ENCODE measurements at regions not wholly inside any gene's neighbourhood (a gene's known extent, or its start where the extent isn't known, plus 50 kb on each side); places are given as distances from the start of the nearest gene placed in this dataset.

DNA sequence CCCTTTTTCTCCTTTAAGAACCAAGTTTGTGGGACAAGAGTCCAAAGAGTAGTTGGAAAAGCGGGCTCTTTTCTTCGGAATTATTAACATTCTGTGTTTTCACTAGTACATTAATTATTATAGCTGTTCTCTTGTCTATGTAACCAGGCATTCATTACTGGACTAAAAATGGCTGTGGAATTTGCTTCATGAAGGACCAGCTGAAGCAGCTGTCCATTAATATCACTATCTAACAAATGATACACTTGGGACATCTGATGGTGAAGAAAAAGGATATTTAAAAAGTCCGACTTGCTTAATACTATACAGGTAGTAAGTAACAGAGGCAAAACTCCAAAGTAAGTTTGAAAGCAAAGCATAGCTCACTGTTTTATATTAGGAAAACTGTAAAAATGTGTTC, 728.9 kb upstream of the DPPA4 start:
- no peak for TF ChIP-seq POLR2A (IDR thresholded peaks at IDR 0.05)
- TF ChIP-seq, protein P1, sequence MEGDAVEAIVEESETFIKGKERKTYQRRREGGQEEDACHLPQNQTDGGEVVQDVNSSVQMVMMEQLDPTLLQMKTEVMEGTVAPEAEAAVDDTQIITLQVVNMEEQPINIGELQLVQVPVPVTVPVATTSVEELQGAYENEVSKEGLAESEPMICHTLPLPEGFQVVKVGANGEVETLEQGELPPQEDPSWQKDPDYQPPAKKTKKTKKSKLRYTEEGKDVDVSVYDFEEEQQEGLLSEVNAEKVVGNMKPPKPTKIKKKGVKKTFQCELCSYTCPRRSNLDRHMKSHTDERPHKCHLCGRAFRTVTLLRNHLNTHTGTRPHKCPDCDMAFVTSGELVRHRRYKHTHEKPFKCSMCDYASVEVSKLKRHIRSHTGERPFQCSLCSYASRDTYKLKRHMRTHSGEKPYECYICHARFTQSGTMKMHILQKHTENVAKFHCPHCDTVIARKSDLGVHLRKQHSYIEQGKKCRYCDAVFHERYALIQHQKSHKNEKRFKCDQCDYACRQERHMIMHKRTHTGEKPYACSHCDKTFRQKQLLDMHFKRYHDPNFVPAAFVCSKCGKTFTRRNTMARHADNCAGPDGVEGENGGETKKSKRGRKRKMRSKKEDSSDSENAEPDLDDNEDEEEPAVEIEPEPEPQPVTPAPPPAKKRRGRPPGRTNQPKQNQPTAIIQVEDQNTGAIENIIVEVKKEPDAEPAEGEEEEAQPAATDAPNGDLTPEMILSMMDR (IDR thresholded peaks at IDR 0.05) = no peak
